ENCODE measurements at regions not wholly inside any gene's neighbourhood (a gene's known extent, or its start where the extent isn't known, plus 50 kb on each side); places are given as distances from the start of the nearest gene placed in this dataset.

DNA sequence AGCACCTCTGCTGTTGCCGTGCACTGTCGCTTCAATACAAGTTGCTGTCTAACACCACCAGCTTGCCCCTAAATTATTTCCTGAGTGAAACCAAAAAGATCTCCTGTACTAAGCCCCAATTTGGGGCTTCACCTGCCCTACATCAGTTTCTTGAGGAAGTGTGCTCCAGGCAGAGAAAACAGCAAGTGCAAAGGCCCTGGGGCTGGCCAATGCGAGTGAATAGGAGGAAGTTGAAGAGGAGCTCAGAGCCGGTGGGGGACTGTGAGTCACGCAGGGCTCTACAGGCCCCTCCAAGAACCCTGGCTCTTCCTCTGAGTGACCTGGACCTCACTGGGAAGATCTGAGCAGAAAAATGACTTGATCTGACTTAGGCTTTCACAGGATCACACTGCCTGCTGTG, 117.2 kb downstream of the IPO8 start:
- TF ChIP-seq, protein P1, sequence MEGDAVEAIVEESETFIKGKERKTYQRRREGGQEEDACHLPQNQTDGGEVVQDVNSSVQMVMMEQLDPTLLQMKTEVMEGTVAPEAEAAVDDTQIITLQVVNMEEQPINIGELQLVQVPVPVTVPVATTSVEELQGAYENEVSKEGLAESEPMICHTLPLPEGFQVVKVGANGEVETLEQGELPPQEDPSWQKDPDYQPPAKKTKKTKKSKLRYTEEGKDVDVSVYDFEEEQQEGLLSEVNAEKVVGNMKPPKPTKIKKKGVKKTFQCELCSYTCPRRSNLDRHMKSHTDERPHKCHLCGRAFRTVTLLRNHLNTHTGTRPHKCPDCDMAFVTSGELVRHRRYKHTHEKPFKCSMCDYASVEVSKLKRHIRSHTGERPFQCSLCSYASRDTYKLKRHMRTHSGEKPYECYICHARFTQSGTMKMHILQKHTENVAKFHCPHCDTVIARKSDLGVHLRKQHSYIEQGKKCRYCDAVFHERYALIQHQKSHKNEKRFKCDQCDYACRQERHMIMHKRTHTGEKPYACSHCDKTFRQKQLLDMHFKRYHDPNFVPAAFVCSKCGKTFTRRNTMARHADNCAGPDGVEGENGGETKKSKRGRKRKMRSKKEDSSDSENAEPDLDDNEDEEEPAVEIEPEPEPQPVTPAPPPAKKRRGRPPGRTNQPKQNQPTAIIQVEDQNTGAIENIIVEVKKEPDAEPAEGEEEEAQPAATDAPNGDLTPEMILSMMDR (IDR thresholded peaks at IDR 0.05; ENCODE audit: low read depth, low read length) = no peak
- no peak for DNase-seq (ENCODE audit: low read depth in 2 of 2)
- no peak overlapping the region for H3K4me3 ChIP-seq (replicated peaks in 1 of 2; ENCODE audit: low read depth in 2 of 2, low read length in 2 of 2)

DNA sequence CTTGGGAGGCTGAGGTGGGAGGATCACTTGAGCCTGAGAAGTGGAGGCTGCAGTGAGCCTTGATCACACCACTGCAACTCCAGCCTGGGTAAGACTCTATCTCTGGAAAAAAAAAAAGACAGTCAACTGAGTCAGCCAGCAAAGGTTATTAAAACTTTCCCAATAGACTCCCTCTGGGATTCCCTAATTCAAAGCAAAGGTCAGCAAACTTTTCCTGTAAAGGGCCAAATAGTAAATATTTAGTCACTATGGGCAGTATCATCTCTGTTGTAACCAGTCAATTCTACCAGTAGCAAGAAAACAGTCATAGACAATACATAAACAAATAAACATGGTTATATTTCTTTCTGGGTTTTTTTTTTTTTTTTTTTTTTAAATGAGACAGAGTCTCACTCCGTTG, 122.5 kb downstream of the IPO8 start:
- no peak overlapping the region for H3K4me3 ChIP-seq (replicated peaks in 1 of 2; ENCODE audit: low read depth in 2 of 2, low read length in 2 of 2)
- TF ChIP-seq, protein P1 (IDR thresholded peaks at IDR 0.05; ENCODE audit: low read depth, low read length) = no peak
- peak; percentile 7 to 12 for DNase-seq (ENCODE audit: low read depth in 2 of 2)

DNA sequence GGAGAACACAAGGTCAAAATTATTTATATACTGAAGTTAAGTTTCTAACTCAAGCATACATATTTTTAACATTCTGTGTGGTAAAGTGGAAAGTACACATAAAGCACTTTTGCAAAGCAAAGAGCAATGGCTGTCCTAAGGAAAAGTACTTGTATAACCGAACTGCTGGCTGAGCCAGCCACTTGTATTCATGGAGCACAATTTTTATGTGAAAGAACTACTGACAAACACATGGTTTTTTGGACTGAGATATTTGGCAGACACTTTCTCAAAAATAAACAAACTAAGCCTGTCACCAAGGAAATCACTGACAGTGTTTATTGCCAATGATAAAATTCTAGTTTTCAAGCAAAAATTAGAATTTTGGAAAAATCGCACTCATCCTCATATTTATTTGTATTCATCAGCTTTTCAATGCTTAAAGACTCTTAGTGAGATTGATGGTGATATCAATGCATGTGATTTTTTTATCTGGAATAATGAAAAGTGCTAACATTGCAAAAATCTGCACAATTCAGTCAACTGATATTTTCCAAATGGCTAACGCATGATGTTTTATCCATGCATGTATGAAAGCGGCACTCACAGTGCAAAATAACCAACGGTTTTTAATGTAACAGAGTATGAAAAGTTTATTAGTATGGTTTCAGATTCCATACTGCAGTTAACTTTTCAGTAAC, 125.3 kb downstream of the IPO8 start:
- TF ChIP-seq, protein P1 (IDR thresholded peaks at IDR 0.05; ENCODE audit: low read depth, low read length) = no peak

DNA sequence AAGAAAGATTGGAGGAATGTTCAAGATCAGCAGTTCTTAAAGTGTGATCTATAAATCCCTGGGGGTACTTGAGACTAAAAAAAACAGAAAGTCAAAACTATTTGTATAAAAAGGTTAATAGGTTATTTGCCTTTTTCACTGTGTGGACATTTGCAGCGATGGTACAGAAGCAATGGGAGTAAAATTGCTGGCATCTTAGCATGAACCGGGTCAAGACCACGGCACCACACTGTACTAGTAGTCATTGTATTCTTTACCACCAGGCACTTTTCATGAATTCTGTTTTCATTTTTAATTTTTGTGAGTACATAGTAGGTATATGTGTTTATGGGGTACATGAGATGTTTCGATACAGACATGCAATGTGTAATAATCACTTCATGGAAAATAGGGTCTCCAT, 126.2 kb downstream of the IPO8 start:
- TF ChIP-seq, protein P1 (IDR thresholded peaks at IDR 0.05; ENCODE audit: low read depth, low read length) = no peak
- H3K4me3 ChIP-seq (replicated peaks in 1 of 2; ENCODE audit: low read depth in 2 of 2, low read length in 2 of 2) = no peak overlapping the region
- DNase-seq (ENCODE audit: low read depth in 2 of 2) = no peak

More for the DNA sequence above, 125.3 kb downstream of the IPO8 start:
- no peak for DNase-seq (ENCODE audit: low read depth in 2 of 2)
- no peak overlapping the region for H3K4me3 ChIP-seq (replicated peaks in 1 of 2; ENCODE audit: low read depth in 2 of 2, low read length in 2 of 2)

DNA sequence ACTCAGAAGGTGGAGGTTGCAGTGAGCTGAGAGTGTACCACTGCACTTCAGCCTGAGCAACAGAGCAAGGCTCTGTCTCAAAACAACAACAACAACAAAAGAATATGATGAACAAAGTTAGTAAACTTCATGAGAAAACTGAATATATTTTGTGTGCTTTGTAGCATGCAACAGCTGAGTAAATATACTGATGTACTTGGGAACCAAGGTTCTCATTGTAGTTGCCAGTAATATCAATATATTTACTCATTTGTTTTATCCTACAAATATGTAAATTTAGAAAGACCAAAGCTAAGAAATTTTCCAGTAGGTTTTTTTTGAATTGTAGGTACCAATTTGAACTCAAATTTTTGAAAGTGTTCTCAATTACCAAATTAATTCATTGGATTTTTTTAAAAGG, 127.2 kb downstream of the IPO8 start:
- no peak for DNase-seq (ENCODE audit: low read depth in 2 of 2)
- TF ChIP-seq, protein P1 (IDR thresholded peaks at IDR 0.05; ENCODE audit: low read depth, low read length) = no peak
- H3K4me3 ChIP-seq (replicated peaks in 1 of 2; ENCODE audit: low read depth in 2 of 2, low read length in 2 of 2) = no peak overlapping the region

DNA sequence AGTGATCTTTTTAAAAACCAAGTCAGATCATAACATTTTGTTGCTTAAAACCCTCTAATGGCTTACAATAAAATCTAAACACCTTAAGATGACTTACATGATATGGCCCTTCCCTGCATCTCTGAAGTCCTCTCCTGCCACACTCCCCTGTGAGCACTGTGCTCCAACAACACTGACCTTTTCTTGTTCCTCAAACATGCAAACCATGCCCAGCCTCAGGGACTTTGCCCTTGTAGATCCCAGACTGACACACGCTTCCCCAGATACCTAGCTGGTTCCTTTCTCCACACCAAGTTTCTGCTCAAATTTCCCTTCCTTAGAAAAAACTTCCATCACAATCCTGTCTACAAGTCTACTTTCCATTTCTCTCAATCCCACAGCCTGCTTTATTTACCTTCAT, 128.6 kb downstream of the IPO8 start:
- H3K4me3 ChIP-seq (replicated peaks in 1 of 2; ENCODE audit: low read depth in 2 of 2, low read length in 2 of 2) = no peak overlapping the region
- TF ChIP-seq, protein P1 (IDR thresholded peaks at IDR 0.05; ENCODE audit: low read depth, low read length) = no peak
- DNase-seq (ENCODE audit: low read depth in 2 of 2) = no peak

DNA sequence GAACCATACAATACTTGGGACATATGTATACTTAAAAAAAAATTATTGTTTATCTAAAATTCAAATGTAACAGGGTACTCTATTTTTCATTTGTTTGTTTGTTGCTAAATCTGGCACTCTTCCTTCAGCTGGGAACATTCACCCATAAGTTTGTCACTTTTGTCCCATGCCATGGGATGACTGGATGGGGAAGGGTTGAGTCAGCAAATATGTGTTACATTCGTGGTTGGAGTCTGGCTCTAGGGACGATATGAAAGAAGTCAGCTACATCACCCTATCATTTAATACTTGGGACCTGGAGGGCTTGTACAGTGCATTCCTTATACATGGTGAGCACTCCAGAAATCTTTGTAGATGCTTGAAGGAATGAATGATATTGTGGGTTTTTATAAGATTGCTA, 131.3 kb downstream of the IPO8 start:
- H3K4me3 ChIP-seq (replicated peaks in 1 of 2; ENCODE audit: low read depth in 2 of 2, low read length in 2 of 2) = no peak overlapping the region
- no peak for DNase-seq (ENCODE audit: low read depth in 2 of 2)
- TF ChIP-seq, protein P1 (IDR thresholded peaks at IDR 0.05; ENCODE audit: low read depth, low read length) = no peak
